ENCODE measurements at regions not wholly inside any gene's neighbourhood (a gene's known extent, or its start where the extent isn't known, plus 50 kb on each side); places are given as distances from the start of the nearest gene placed in this dataset.

GRCh38 chr6:135722679-135723078, 128.8 kb upstream of the PDE7B start:
- H3K4me1 ChIP-seq = peaks cover 15% of the 10 kb centered on the region
- CTCF ChIA-PET = interaction anchor here (1.2 kb wide), 1 partner anchor 504 kb away, joined by 3 read pairs; no protein-coding TSS in a partner anchor
- ATAC-seq = peak; percentile 99 to 100
- peak overlapping the region; percentile 70 for H3K4me2 ChIP-seq
- 8% methylated on average over 5 of the region's 5 CpGs for WGBS (ENCODE audit: missing lambda C conversion rate)
- H3K27ac ChIP-seq = peak overlapping the region; percentile 83 to 85
- FAIRE-seq = no peak
- POLR2A ChIA-PET = interaction anchor here (0.6 to 1.1 kb wide), 2 partner anchors 129 to 148 kb away, joined by 3 read pairs; partner anchors contain the start of gene PDE7B
- TF ChIP-seq JUNB (IDR thresholded peaks at IDR 0.05) (peak; percentile 63), RCOR1 (IDR thresholded peaks at IDR 0.05; ENCODE audit: low read depth, low read length) (no peak), CBX8 (IDR thresholded peaks at IDR 0.05) (no peak), POLR2AphosphoS2 (conservative IDR thresholded peaks at IDR 0.05; ENCODE audit: low read length) (no peak), BHLHE40 (IDR thresholded peaks at IDR 0.05; ENCODE audit: low read depth, low read length) (no peak), PHF8 (IDR thresholded peaks at IDR 0.05; ENCODE audit: borderline replicate concordance, low read depth) (no peak), SREBF2 (IDR thresholded peaks at IDR 0.05) (no peak), REST (IDR thresholded peaks at IDR 0.05) (no peak), ESRRA (IDR thresholded peaks at IDR 0.05; ENCODE audit: borderline replicate concordance, low read length) (no peak), FOXS1 (CRISPR knock-in tag; IDR thresholded peaks at IDR 0.05) (no peak), EHMT2 (IDR thresholded peaks at IDR 0.05; ENCODE audit: low read depth) (no peak), RARB (CRISPR knock-in tag; IDR thresholded peaks at IDR 0.05) (no peak), NFE2L2 (conservative IDR thresholded peaks at IDR 0.05; ENCODE audit: low read length) (no peak), MAFK (IDR thresholded peaks at IDR 0.05; ENCODE audit: partially characterized antibody) (no peak), GATA3 (IDR thresholded peaks at IDR 0.05; ENCODE audit: borderline replicate concordance) (peak; percentile 85), USF2 (IDR thresholded peaks at IDR 0.05) (no peak), ATOH8 (CRISPR knock-in tag; IDR thresholded peaks at IDR 0.05; ENCODE audit: low read depth) (no peak), ZC3H11A (IDR thresholded peaks at IDR 0.05) (no peak), EP300 (IDR thresholded peaks at IDR 0.05) (peak in 1 of 2 experiments; percentile 15; a peak in 1 of 5 replicates), JUN (IDR thresholded peaks at IDR 0.05) (peak in 1 of 2 experiments; percentile 46; a peak in 2 of 5 replicates), FOSL2 (IDR thresholded peaks at IDR 0.05) (peak; percentile 76), FOSL2 (CRISPR knock-in tag; IDR thresholded peaks at IDR 0.05) (peak; percentile 86), SMC3 (IDR thresholded peaks at IDR 0.05) (no peak; the same call in 2 of the 3 replicates), CTCF (IDR thresholded peaks at IDR 0.05) (no peak), HMGXB4 (CRISPR knock-in tag; IDR thresholded peaks at IDR 0.05; ENCODE audit: borderline replicate concordance) (no peak), RNF2 (IDR thresholded peaks at IDR 0.05; ENCODE audit: borderline replicate concordance, low read depth) (no peak), PBX3 (IDR thresholded peaks at IDR 0.05) (0 out of 2 replicates have a peak, but pooled peaks have one; percentile 7), CEBPB (IDR thresholded peaks at IDR 0.05) (peak in 1 of 2 experiments; percentile 17; a peak in 1 of 4 replicates), HEYL (CRISPR knock-in tag; IDR thresholded peaks at IDR 0.05) (no peak), NPAS2 (CRISPR knock-in tag; IDR thresholded peaks at IDR 0.05; ENCODE audit: borderline replicate concordance) (no peak), RAD21 (conservative IDR thresholded peaks at IDR 0.05 in 1 of 2, IDR thresholded peaks at IDR 0.05 in 1 of 2) (no peak; a peak in 3 of 5 replicates), HES2 (IDR thresholded peaks at IDR 0.05) (no peak)
- peaks cover 38% of the 10 kb centered on the region for H3K9me3 ChIP-seq
- DNase-seq (ENCODE audit: low read depth in 1 of 2, low spot score in 1 of 2) = peak; percentile 72 to 90
- H3K4me3 ChIP-seq = 0 out of 3 replicates have a peak overlapping the region, but pooled peaks have one; percentile 6
